Liver (tissue), 8 donors: ENCODE measurements at regions not wholly inside any gene's neighbourhood (a gene's known extent, or its start where the extent isn't known, plus 50 kb on each side); places are given as distances from the start of the nearest gene placed in this dataset.

Experiments used
- DNase-seq: peaks from one replicate; pipeline ENCODE4 v3.0.0-alpha.2; 2017; ENCODE audit warnings: low spot score
- H3K27ac ChIP-seq, 2 donors: one replicate each; pipeline ENCODE4 v1.7.0; 2013; ENCODE audit warnings: inconsistent platforms in 2 of 2, low read length in 2 of 2, control low read depth in 1 of 2, low read depth in 1 of 2, mild to moderate bottlenecking in 1 of 2
- H3K27me3 ChIP-seq, 4 donors: one replicate each; pipeline versions ENCODE4 v1.6.1 to v1.7.0; 2013; ENCODE audit warnings: low read length in 3 of 4, inconsistent platforms in 1 of 4, mild to moderate bottlenecking in 1 of 4, moderate library complexity in 1 of 4; ENCODE audit not compliant: control insufficient read depth in 4 of 4, insufficient read depth in 4 of 4
- H3K36me3 ChIP-seq, 4 donors: one replicate each; pipeline versions ENCODE4 v1.6.1 to v1.7.0; 2013; ENCODE audit warnings: low read length in 3 of 4, mild to moderate bottlenecking in 3 of 4, low read depth in 1 of 4, moderate library complexity in 1 of 4; ENCODE audit not compliant: control insufficient read depth in 4 of 4, insufficient read depth in 3 of 4
- H3K4me1 ChIP-seq, 4 donors: one replicate each; pipeline versions ENCODE4 v1.6.1 to v1.7.0; 2013; ENCODE audit warnings: low read length in 3 of 4, mild to moderate bottlenecking in 3 of 4, moderate library complexity in 1 of 4; ENCODE audit not compliant: control insufficient read depth in 4 of 4, insufficient read depth in 4 of 4
- H3K4me3 ChIP-seq, 3 donors: one replicate each; pipeline versions ENCODE4 v1.6.1 to v1.7.0; 2013; ENCODE audit warnings: low read length in 3 of 3, control low read depth in 1 of 3, low read depth in 1 of 3, mild to moderate bottlenecking in 1 of 3
- H3K9ac ChIP-seq, 2 donors: one replicate each; pipeline ENCODE4 v1.7.0; 2013; ENCODE audit warnings: low read length in 2 of 2, mild to moderate bottlenecking in 2 of 2, moderate library complexity in 2 of 2, control low read depth in 1 of 2, low read depth in 1 of 2
- H3K9me3 ChIP-seq, 4 donors: one replicate each; pipeline versions ENCODE4 v1.6.1 to v1.7.0; 2013; ENCODE audit warnings: low read length in 3 of 4; ENCODE audit not compliant: control insufficient read depth in 4 of 4
- EGR1 ChIP-seq, 2 donors: IDR thresholded peaks; 2 replicates each; pipeline ENCODE4 v1.6.1; 2016 to 2018; ENCODE audit warnings: antibody characterized with exemption in 2 of 2, low read depth in 2 of 2
- FOXA2 ChIP-seq: IDR thresholded peaks from 2 replicates; pipeline ENCODE4 v1.6.1; 2016; ENCODE audit warnings: antibody characterized with exemption
- GABPA ChIP-seq, 2 donors: IDR thresholded peaks in 1 of 2; conservative IDR thresholded peaks in 1 of 2; 2 replicates each; pipeline ENCODE4 v1.6.1; 2016; ENCODE audit warnings: antibody characterized with exemption in 2 of 2, mild to moderate bottlenecking in 1 of 2, moderate library complexity in 1 of 2
- HNF4A ChIP-seq, 2 donors: conservative IDR thresholded peaks; 2 replicates each; pipeline ENCODE4 v1.6.1; 2016; ENCODE audit warnings: antibody characterized with exemption in 2 of 2, mild to moderate bottlenecking in 2 of 2
- JUND ChIP-seq, 2 donors: IDR thresholded peaks; 2 replicates each; pipeline ENCODE4 v1.6.1; 2016; ENCODE audit warnings: antibody characterized with exemption in 2 of 2
- RXRA ChIP-seq, 2 donors: IDR thresholded peaks; 2 replicates each; pipeline ENCODE4 v1.6.1; 2017 to 2018; ENCODE audit warnings: antibody characterized with exemption in 2 of 2, mild to moderate bottlenecking in 1 of 2
- TAF1 ChIP-seq: conservative IDR thresholded peaks from 2 replicates; pipeline ENCODE4 v1.6.1; 2016; ENCODE audit warnings: antibody characterized with exemption, mild to moderate bottlenecking
- YY1 ChIP-seq: IDR thresholded peaks from 2 replicates; pipeline ENCODE4 v1.6.1; 2016; ENCODE audit warnings: antibody characterized with exemption, mild to moderate bottlenecking
- WGBS: extraction: QIAGEN DNeasy Blood & Tissue Kit; methylation state at CpG from one replicate; pipeline ENCODE4 v1.1.7; 2013; 5-methylcytosine and 5-hydroxymethylcytosine counted together
- TF ChIP-seq, protein P1 (sequence below): fragments of 150-350 bp; IDR thresholded peaks from 2 replicates; pipeline ENCODE4 v1.5.1; 2017; ENCODE audit warnings: improper control_type of control experiment, low read depth, low read length; ENCODE audit not compliant: missing input control
- TF ChIP-seq, protein P2 (sequence below): IDR thresholded peaks from 2 replicates; pipeline ENCODE4 v1.6.1; 2016; ENCODE audit warnings: antibody characterized with exemption
- TF ChIP-seq, protein P3 (sequence below): IDR thresholded peaks from 2 replicates; pipeline ENCODE4 v1.6.1; 2016; ENCODE audit warnings: antibody characterized with exemption, mild to moderate bottlenecking
- donor health status: healthy.
- donor health status: healthy.
- donor health status: healthy.
- donor health status: healthy.
- donor health status: healthy.

DNA sequence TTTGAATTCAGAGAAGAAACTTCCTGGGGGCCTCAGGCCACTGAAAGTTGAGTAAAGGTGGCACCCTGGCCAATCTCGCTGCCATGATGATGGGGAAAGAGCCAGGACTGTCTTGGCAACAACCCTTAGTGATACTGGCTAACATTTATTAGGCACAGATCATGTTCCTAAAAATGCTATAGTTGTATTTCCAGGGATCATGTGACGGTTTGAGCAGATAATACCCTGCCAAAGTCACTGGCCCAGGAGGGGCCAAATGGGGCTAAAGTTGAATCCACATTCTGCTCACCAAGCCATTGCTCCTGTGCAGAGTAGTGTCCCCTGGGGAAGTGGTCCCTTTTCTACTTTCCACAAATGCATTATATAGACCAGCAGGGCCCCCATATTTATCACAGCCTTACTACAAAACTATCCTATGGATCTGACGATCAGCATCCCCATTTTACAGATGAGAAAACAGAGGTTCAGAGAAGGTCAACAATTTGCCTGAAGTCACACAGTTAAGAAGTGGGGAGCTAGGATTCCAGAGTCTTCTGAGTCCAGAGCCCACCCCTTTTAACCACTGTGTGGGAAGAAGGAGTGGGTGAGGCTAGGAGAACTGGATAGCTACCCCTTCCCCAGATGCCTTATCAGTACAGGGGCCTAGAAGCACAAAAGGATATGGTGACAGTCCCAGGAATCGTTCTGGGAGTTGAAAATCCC is 300.0 kb upstream of the IRX3 start:
- 72% methylated on average over 4 of the region's 4 CpGs for WGBS
- Histone ChIP-seq H3K27me3 (no peaks in the 10 kb centered on the region), H3K36me3 (no peaks in the 10 kb centered on the region)

DNA sequence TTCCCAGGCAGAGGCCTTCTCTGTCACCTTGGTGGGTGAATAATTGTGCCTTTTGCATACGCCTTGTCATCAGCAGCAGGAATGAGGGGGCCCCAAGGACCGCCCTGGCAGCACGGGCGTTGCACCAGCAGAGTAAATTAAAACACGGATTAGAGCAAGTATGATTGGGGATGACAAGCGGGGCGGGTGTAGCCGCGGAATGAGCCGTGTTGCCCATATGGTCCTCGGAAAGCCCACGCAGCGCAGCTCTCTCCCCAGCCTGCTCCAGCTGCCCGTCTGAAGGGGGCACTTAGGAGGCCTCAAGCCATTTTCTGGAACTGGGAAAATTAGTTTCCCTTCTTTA is 299.4 kb upstream of the IRX3 start:
- Histone ChIP-seq H3K27ac (no peak overlapping the region), H3K4me3 (no peak overlapping the region), H3K9me3 (no peaks in the 10 kb centered on the region), H3K27me3 (no peaks in the 10 kb centered on the region), H3K4me1 (no peaks in the 10 kb centered on the region), H3K9ac (no peak overlapping the region), H3K36me3 (no peaks in the 10 kb centered on the region)
- TF ChIP-seq FOXA2: no peak
- TF ChIP-seq, protein P1, sequence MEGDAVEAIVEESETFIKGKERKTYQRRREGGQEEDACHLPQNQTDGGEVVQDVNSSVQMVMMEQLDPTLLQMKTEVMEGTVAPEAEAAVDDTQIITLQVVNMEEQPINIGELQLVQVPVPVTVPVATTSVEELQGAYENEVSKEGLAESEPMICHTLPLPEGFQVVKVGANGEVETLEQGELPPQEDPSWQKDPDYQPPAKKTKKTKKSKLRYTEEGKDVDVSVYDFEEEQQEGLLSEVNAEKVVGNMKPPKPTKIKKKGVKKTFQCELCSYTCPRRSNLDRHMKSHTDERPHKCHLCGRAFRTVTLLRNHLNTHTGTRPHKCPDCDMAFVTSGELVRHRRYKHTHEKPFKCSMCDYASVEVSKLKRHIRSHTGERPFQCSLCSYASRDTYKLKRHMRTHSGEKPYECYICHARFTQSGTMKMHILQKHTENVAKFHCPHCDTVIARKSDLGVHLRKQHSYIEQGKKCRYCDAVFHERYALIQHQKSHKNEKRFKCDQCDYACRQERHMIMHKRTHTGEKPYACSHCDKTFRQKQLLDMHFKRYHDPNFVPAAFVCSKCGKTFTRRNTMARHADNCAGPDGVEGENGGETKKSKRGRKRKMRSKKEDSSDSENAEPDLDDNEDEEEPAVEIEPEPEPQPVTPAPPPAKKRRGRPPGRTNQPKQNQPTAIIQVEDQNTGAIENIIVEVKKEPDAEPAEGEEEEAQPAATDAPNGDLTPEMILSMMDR: no peak
- TF ChIP-seq EGR1 (IDR thresholded peaks at IDR 0.05; ENCODE audit: low read depth in 2 of 2): no peak
- TF ChIP-seq TAF1: no peak
- no peak for TF ChIP-seq GABPA (IDR thresholded peaks at IDR 0.05 in 1 of 2, conservative IDR thresholded peaks at IDR 0.05 in 1 of 2)
- no peak for DNase-seq
- 77% methylated on average over 14 of the region's 14 CpGs for WGBS

More for the DNA sequence above, 300.0 kb upstream of the IRX3 start:
- H3K4me3 ChIP-seq: no peak overlapping the region
- TF ChIP-seq, protein P2, sequence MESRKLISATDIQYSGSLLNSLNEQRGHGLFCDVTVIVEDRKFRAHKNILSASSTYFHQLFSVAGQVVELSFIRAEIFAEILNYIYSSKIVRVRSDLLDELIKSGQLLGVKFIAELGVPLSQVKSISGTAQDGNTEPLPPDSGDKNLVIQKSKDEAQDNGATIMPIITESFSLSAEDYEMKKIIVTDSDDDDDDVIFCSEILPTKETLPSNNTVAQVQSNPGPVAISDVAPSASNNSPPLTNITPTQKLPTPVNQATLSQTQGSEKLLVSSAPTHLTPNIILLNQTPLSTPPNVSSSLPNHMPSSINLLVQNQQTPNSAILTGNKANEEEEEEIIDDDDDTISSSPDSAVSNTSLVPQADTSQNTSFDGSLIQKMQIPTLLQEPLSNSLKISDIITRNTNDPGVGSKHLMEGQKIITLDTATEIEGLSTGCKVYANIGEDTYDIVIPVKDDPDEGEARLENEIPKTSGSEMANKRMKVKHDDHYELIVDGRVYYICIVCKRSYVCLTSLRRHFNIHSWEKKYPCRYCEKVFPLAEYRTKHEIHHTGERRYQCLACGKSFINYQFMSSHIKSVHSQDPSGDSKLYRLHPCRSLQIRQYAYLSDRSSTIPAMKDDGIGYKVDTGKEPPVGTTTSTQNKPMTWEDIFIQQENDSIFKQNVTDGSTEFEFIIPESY: no peak
- TF ChIP-seq YY1: no peak
- no peak for TF ChIP-seq GABPA (IDR thresholded peaks at IDR 0.05 in 1 of 2, conservative IDR thresholded peaks at IDR 0.05 in 1 of 2)
- no peak for TF ChIP-seq TAF1
- TF ChIP-seq HNF4A (conservative IDR thresholded peaks at IDR 0.05): no peak
- no peak for TF ChIP-seq RXRA (IDR thresholded peaks at IDR 0.05)
- no peak for TF ChIP-seq JUND (IDR thresholded peaks at IDR 0.05)
- TF ChIP-seq, protein P1: no peak
- TF ChIP-seq, protein P3, sequence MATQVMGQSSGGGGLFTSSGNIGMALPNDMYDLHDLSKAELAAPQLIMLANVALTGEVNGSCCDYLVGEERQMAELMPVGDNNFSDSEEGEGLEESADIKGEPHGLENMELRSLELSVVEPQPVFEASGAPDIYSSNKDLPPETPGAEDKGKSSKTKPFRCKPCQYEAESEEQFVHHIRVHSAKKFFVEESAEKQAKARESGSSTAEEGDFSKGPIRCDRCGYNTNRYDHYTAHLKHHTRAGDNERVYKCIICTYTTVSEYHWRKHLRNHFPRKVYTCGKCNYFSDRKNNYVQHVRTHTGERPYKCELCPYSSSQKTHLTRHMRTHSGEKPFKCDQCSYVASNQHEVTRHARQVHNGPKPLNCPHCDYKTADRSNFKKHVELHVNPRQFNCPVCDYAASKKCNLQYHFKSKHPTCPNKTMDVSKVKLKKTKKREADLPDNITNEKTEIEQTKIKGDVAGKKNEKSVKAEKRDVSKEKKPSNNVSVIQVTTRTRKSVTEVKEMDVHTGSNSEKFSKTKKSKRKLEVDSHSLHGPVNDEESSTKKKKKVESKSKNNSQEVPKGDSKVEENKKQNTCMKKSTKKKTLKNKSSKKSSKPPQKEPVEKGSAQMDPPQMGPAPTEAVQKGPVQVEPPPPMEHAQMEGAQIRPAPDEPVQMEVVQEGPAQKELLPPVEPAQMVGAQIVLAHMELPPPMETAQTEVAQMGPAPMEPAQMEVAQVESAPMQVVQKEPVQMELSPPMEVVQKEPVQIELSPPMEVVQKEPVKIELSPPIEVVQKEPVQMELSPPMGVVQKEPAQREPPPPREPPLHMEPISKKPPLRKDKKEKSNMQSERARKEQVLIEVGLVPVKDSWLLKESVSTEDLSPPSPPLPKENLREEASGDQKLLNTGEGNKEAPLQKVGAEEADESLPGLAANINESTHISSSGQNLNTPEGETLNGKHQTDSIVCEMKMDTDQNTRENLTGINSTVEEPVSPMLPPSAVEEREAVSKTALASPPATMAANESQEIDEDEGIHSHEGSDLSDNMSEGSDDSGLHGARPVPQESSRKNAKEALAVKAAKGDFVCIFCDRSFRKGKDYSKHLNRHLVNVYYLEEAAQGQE: no peak
- H3K4me1 ChIP-seq: no peaks in the 10 kb centered on the region
- no peaks in the 10 kb centered on the region for H3K9me3 ChIP-seq
- no peak for DNase-seq
- H3K9ac ChIP-seq: no peak overlapping the region
- no peak overlapping the region for H3K27ac ChIP-seq
